ENCODE measurements at regions not wholly inside any gene's neighbourhood (a gene's known extent, or its start where the extent isn't known, plus 50 kb on each side); places are given as distances from the start of the nearest gene placed in this dataset.

DNA sequence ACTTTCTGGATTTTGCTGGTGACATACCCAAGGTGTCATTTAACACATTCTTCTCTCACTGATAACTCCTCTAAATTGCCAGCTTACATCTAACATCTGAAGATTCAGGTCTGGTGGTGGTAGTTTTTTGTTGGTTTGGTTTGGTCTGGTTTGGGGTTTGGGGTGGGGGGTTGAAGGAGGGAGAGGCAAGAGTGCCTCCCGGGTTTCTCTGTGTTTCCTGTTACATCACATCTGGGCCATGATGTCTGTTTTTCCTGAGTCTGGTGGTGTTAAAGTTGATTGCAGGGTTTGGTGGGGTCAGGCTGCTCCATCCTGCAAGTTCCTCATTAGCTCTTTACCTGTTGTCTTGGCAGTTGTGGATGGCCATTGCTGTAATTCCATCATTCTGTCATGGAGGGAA lies 155.8 kb upstream of the UBL3 start:
- no peak for DNase-seq (ENCODE audit: extremely low read depth in 1 of 2, low read depth in 1 of 2)

DNA sequence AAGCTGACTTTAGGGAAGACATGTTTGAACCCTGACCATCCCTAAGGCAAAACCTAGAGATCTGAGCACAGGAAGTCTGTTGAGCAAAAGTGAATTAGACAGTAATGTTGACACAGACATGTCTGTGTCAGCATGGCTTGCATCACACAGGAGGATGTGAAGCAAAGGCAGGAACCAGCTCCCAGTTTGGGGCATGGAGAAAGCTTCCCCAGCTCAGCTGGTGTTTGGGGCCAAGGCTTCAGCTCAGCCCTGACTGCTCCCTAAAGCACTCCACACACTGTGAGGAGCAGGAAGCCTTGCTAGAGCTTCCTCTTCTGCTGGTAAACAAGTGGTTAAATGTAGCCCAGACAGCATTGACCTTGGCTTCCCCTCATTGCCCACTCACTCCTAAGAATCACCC lies 153.8 kb upstream of the UBL3 start:
- DNase-seq (ENCODE audit: extremely low read depth in 1 of 2, low read depth in 1 of 2) = no peak

GRCh38 chr13:30002577-30002976 lies 152.2 kb upstream of the UBL3 start:
- no peak for DNase-seq (ENCODE audit: extremely low read depth in 1 of 2, low read depth in 1 of 2)

DNA sequence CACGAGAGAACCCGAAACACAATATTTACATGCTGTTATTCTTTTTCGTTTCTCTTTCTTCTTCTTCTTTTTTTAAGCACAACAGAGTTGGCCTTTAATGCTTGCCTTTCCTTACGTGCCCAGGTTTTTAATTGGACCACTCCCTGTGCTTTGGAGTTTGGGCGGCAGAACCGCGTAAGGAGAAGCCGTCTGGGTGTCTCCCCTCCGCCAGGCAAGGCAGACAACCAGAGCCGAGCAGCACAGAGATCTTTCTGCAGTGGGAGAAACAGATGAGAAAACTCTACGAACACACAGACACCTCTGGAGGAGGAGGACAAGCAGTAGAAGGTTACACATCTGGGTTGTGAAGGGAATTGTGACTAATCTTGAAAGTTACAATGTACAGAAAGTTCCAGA lies 150.0 kb upstream of the UBL3 start:
- no peak for DNase-seq (ENCODE audit: extremely low read depth in 1 of 2, low read depth in 1 of 2)

DNA sequence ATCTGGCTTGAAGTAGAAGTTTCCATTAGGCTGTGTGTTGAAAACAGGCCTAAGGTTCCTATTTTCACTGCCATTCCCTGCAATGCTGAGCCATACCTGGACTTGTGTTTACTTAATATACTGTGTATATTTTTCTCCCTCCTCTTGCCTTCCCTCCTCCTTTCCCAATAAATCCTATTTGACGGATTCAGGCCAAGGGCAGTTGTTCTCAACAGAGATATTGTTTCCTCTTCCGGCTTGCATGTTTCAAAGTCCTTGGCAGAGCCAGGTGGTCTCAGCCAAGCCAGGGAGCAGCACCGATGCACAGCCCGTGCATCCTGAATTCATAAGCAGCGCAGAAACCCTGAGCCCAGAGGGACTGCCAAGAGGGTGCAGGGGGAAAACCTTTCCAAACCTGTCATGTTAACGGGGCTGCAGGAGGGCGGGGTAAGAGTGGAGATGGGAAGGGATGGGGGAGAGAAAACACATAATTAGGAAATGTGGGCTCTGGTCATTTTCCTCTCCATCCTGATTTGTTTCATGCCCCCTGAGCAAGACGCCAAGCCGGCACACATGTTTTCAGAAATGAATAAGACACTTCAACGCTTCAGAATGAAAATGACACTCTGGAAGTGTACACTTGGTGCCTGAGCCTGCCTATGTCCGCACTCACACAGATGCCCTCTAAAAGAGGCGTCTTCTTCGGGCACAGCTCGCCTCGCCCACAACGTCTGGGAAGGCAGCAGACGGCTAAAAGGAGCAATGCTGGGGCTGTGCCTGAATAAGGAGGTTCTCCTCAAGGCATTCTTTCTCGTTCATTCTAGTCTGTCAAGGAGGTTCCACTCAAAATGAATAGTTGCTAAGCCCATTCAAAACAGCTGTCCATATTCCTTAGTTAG lies 149.3 kb upstream of the UBL3 start:
- DNase-seq (ENCODE audit: extremely low read depth in 1 of 2, low read depth in 1 of 2) = no peak

GRCh38 chr13:29996316-29996715 lies 145.9 kb upstream of the UBL3 start:
- no peak for DNase-seq (ENCODE audit: extremely low read depth in 1 of 2, low read depth in 1 of 2)

DNA sequence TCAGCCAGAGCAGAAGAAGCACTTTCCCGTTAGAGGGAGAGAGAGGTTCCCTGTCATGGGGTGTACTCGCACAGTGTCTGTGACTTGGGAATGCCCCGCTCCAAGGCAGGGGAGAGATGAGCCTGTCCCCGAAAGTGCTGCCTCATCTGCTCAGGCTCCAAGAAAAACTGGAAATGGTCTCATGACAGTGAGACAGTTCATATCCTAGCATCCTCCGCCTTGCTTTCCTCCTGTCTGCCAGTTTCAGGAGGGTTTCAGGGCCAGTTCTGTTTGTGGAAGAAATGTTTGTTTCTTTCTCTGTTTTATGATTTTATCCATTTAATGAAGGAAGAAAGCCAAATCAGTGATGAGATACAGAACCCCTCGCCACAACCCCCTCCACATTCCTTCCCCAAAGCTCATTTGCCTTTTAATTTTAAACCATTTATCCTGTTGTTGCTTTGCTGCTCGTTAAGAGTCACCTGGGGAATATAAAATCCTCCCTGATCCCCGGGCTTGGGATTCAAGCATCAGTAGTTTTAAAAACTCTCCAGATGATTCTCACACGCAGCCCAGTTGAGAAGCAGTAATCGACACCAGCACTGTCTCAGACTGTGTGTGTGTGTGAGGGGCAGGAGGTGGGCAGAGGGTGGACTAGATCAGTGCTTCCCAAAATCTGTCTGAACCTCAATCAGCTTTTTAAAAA lies 144.6 kb upstream of the UBL3 start:
- no peak for DNase-seq (ENCODE audit: extremely low read depth in 1 of 2, low read depth in 1 of 2)

- DNase-seq (ENCODE audit: extremely low read depth in 1 of 2, low read depth in 1 of 2) = no peak
Measured at GRCh38 chr13:29993716-29994488, 143.5 kb upstream of the UBL3 start.

DNA sequence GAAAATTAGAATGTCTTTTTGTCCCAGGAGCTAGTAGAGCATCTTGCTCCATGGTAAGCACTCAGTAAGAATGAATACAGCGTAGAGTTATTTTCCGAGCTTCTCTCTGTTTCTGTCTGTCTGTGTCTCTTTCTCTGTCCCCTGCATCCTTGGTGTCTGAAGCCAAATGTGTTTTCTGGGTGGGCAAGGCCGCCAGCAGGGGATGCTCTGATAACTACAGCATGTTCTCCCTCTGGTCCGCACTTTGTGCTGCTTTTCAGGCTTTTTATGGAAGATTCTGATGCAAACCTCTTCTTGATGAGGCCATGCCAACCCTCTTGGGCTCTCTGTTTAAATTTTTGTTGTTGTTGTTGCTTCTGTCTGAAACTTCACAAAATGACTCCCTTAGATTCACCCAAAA lies 142.8 kb upstream of the UBL3 start:
- DNase-seq (ENCODE audit: extremely low read depth in 1 of 2, low read depth in 1 of 2) = no peak

DNA sequence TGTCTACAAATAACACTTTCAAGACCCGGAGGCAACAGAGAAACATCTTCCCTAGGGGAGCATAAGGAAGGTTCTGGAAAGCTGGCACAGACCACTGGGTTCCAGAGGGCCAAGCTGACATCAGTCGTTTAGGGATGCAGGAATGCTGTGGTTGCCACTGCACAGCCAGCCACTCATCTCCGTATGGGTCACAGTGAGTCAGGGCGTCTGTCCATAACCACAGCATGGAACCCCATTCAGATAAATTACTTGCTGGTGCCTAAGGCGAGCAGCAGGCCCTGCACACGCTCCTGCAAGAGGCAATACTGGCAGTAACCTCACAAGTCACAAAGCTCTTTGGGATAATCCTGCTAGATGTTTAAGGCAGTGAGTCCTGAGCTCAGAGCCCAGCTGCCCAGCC lies 140.9 kb upstream of the UBL3 start:
- DNase-seq (ENCODE audit: extremely low read depth in 1 of 2, low read depth in 1 of 2) = no peak

- no peak for DNase-seq (ENCODE audit: extremely low read depth in 1 of 2, low read depth in 1 of 2)
Measured at GRCh38 chr13:29987340-29987739, 136.9 kb upstream of the UBL3 start.

DNA sequence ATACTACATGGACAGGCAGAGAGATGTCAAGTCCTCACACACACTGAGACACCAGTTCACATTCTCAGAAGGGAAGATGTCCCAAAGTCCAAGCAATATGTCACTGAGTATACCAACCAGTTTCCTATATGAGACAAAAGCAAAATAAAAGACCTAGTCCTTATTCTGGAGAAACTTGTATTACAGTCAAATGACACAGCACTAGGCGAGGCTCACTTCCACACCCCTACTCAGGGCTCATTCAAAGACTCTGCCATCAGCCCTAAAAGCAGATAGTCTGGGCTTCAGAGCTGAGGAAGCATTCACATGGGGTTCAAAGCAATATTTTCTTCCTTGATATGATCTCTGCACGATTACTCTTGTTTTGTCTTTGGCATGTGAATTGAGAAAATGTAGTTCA lies 129.9 kb upstream of the UBL3 start:
- no peak for DNase-seq (ENCODE audit: extremely low read depth in 1 of 2, low read depth in 1 of 2)

DNA sequence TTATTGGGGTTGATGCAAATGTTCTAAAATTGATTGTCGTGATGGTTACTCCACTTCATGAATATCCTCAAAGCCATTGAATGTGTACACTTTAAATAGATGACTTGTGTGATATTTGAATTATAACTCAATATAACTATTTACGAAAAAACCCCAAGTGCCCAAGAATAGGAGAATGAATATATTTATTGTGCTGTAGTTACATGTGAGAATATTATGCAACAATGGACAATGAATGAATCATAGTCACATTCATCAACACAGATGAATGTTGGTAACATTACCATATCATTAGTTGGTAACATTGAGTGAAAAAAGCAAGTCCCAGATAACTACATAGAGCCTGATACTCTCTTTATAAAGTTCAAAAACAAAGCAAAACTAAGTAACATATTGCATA lies 127.8 kb upstream of the UBL3 start:
- no peak for DNase-seq (ENCODE audit: extremely low read depth in 1 of 2, low read depth in 1 of 2)

DNA sequence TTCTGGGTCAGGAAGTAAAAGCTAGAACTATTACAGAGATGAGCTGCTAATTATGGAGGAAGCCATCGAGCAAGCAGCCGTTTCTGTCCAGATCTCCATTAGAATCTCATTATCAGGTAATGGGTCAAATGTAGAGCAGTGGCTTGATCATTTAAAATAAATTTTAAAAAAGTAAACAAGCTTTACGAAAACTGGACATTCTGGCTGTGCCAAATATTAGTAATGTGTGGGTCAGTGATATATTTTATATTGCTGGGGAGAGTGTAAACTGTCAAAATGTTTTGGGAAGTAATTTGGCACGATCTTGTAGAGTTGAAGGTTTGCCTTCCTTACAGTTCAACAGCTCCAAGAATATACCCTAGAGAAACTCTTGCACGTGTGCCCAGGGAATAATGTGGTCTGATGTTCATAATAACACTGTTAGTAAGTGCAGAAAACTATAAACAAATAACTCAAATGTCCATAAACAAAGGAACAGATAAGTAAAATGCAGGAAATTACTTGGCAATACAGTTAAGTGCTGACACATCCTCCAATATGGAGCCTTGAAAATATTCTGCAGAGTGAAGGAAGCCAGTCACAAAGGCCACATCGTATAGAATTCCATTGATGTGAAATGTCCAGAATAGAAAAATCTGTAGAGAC lies 127.2 kb upstream of the UBL3 start:
- DNase-seq (ENCODE audit: extremely low read depth in 1 of 2, low read depth in 1 of 2) = no peak

- DNase-seq (ENCODE audit: extremely low read depth in 1 of 2, low read depth in 1 of 2) = no peak
Measured at GRCh38 chr13:29976535-29976934, 126.1 kb upstream of the UBL3 start.

- DNase-seq (ENCODE audit: extremely low read depth in 1 of 2, low read depth in 1 of 2) = no peak
Measured at GRCh38 chr13:29975283-29975682, 124.9 kb upstream of the UBL3 start.

GRCh38 chr13:29969286-29969685 lies 118.9 kb upstream of the UBL3 start:
- DNase-seq (ENCODE audit: extremely low read depth in 1 of 2, low read depth in 1 of 2) = no peak

- no peak for DNase-seq (ENCODE audit: extremely low read depth in 1 of 2, low read depth in 1 of 2)
Measured at GRCh38 chr13:29964181-29964845, 113.9 kb upstream of the UBL3 start.

GRCh38 chr13:29963089-29963488 lies 112.7 kb upstream of the UBL3 start:
- no peak for DNase-seq (ENCODE audit: extremely low read depth in 1 of 2, low read depth in 1 of 2)

DNA sequence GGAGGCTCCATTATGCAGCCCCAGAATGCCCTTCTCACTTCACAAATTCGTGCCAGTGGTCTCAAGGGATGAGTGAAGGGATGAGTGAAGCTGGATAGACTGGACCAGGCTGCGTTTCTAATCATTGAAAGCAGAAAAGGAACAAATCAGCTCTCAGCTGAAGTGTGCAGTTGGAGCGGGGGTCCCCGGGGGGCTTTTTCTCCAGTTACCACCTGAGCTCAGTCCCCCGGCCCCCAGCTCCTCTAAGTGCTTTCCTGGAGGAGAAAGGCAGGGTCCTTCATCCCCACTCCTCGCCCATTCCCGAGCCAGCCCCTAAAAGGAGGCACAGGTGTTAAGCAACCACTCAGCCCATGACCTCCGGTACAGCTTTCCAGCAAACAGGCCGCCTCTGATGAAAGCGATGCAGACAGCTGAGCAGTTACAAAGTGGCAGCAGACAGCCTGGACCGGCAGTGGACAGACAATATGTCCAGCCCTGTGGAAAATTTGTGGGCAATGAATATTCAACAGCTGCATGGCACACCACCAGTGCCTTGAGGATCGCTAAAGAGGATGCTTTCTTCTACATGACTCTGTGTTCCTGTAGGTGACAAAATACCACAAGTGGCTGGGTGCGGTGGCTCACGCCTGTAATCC lies 110.7 kb upstream of the UBL3 start:
- DNase-seq (ENCODE audit: extremely low read depth in 1 of 2, low read depth in 1 of 2) = no peak
